ENCODE measurements at regions not wholly inside any gene's neighbourhood (a gene's known extent, or its start where the extent isn't known, plus 50 kb on each side); places are given as distances from the start of the nearest gene placed in this dataset.

GRCh38 chr10:70966646-70967553, 78.5 kb upstream of the PCBD1 start:
- peaks cover 9% of the 10 kb centered on the region for H3K4me1 Mint-ChIP-seq
- H3K4me3 Mint-ChIP-seq, result no peak overlapping the region
- no peak overlapping the region for H3K27ac Mint-ChIP-seq (ENCODE audit: unreplicated experiment)
- H3K9me3 Mint-ChIP-seq, result no peaks in the 10 kb centered on the region
- no peaks in the 10 kb centered on the region for H3K36me3 Mint-ChIP-seq (ENCODE audit: low read depth)
- peaks cover 4% of the 10 kb centered on the region for H3K27me3 Mint-ChIP-seq (ENCODE audit: low read depth)
- DNase-seq (ENCODE audit: low read depth, low spot score), result no peak
- TF ChIP-seq, protein P1, sequence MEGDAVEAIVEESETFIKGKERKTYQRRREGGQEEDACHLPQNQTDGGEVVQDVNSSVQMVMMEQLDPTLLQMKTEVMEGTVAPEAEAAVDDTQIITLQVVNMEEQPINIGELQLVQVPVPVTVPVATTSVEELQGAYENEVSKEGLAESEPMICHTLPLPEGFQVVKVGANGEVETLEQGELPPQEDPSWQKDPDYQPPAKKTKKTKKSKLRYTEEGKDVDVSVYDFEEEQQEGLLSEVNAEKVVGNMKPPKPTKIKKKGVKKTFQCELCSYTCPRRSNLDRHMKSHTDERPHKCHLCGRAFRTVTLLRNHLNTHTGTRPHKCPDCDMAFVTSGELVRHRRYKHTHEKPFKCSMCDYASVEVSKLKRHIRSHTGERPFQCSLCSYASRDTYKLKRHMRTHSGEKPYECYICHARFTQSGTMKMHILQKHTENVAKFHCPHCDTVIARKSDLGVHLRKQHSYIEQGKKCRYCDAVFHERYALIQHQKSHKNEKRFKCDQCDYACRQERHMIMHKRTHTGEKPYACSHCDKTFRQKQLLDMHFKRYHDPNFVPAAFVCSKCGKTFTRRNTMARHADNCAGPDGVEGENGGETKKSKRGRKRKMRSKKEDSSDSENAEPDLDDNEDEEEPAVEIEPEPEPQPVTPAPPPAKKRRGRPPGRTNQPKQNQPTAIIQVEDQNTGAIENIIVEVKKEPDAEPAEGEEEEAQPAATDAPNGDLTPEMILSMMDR (conservative IDR thresholded peaks at IDR 0.05), result no peak

GRCh38 chr10:70967591-70968587, 79.5 kb upstream of the PCBD1 start:
- Mint-ChIP-seq H3K27me3 (ENCODE audit: low read depth) (no peaks in the 10 kb centered on the region), H3K27ac (ENCODE audit: unreplicated experiment) (peak overlapping the region; percentile 78), H3K4me1 (peaks cover 9% of the 10 kb centered on the region), H3K36me3 (ENCODE audit: low read depth) (no peaks in the 10 kb centered on the region), H3K9me3 (peaks cover 4% of the 10 kb centered on the region), H3K4me3 (no peak overlapping the region)
- TF ChIP-seq, protein P1 (conservative IDR thresholded peaks at IDR 0.05), result no peak
- DNase-seq (ENCODE audit: low read depth, low spot score), result no peak

DNA sequence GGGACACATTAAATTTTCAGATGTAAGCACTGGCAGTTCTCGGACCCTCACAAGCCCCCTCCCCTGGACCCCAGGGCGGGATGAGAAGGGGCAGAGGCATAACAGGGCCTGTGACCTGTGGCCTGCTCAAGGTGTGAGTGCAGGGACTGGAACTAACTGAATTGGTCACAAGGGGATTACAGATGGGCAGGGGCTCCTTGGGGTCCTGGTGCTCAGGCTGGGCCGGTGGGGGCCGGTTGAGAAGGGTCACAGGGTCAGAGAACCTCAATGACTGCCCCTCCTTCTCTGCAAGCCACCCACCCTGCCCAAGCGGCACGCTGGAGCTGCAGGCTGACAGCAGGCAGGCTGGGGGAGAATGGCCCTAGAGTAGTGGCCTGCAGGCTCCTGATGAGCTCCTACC, 80.8 kb upstream of the PCBD1 start:
- TF ChIP-seq, protein P1 (conservative IDR thresholded peaks at IDR 0.05), result no peak
- Mint-ChIP-seq H3K4me3 (no peak overlapping the region), H3K4me1 (peaks cover 9% of the 10 kb centered on the region), H3K36me3 (ENCODE audit: low read depth) (no peaks in the 10 kb centered on the region), H3K27me3 (ENCODE audit: low read depth) (peaks cover under 1% of the 10 kb centered on the region), H3K9me3 (peaks cover 4% of the 10 kb centered on the region), H3K27ac (ENCODE audit: unreplicated experiment) (no peak overlapping the region)
- DNase-seq (ENCODE audit: low read depth, low spot score), result no peak

DNA sequence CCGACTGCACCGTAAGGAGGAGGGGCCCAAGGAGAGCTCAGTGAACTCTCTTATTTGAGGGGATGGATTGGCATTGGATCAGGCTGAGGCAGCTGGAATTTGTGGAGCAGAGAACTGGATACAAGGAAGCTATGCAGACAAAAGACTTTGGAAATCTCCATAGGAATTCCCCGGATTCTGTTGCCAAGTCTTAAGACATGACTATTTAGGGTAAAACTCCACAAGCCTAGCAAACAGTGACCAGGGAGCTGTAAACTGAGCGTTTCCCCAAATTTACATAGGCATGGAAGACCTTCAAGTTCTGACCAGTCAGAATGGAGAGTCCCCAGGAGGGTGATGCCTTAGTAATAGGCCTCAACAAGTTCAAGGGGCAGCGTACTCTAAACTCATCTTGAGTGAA, 82.5 kb upstream of the PCBD1 start:
- Mint-ChIP-seq H3K36me3 (ENCODE audit: low read depth) (no peaks in the 10 kb centered on the region), H3K27ac (ENCODE audit: unreplicated experiment) (no peak overlapping the region), H3K27me3 (ENCODE audit: low read depth) (peaks cover 11% of the 10 kb centered on the region), H3K4me1 (peaks cover 9% of the 10 kb centered on the region), H3K9me3 (peaks cover 4% of the 10 kb centered on the region), H3K4me3 (no peak overlapping the region)
- TF ChIP-seq, protein P1 (conservative IDR thresholded peaks at IDR 0.05), result no peak
- no peak for DNase-seq (ENCODE audit: low read depth, low spot score)

GRCh38 chr10:70973275-70973674, 84.9 kb upstream of the PCBD1 start:
- no peak overlapping the region for H3K4me3 Mint-ChIP-seq
- H3K27me3 Mint-ChIP-seq (ENCODE audit: low read depth), result peaks cover 11% of the 10 kb centered on the region
- no peak overlapping the region for H3K27ac Mint-ChIP-seq (ENCODE audit: unreplicated experiment)
- H3K9me3 Mint-ChIP-seq, result peaks cover 4% of the 10 kb centered on the region
- no peaks in the 10 kb centered on the region for H3K36me3 Mint-ChIP-seq (ENCODE audit: low read depth)
- H3K4me1 Mint-ChIP-seq, result peaks cover 3% of the 10 kb centered on the region
- no peak for DNase-seq (ENCODE audit: low read depth, low spot score)
- TF ChIP-seq, protein P1 (conservative IDR thresholded peaks at IDR 0.05), result no peak

Data from neural crest cell (in vitro differentiated cells).